IMR-90 (cell line): ENCODE measurements at regions not wholly inside any gene's neighbourhood (a gene's known extent, or its start where the extent isn't known, plus 50 kb on each side); places are given as distances from the start of the nearest gene placed in this dataset.

Experiments used
- CTCF ChIP-seq: conservative IDR thresholded peaks from 2 replicates; pipeline ENCODE4 v1.5.1; 2012; ENCODE audit warnings: mild to moderate bottlenecking, low read depth, low read length, improper control_type of control experiment
- POLR2A ChIP-seq: IDR thresholded peaks from 2 replicates; pipeline ENCODE4 v1.6.1; 2012; ENCODE audit warnings: mild to moderate bottlenecking, low read depth, low read length
- RAD21 ChIP-seq: IDR thresholded peaks from 2 replicates; pipeline ENCODE4 v1.6.1; 2012; ENCODE audit warnings: low read length, improper control_type of control experiment

GRCh38 chr16:72389791-72390190 lies 217.8 kb upstream of the PMFBP1 start:
- TF ChIP-seq POLR2A (no peak), CTCF (no peak), RAD21 (no peak)
